ENCODE measurements at regions not wholly inside any gene's neighbourhood (a gene's known extent, or its start where the extent isn't known, plus 50 kb on each side); places are given as distances from the start of the nearest gene placed in this dataset.

- 82% methylated on average over 6 of the region's 6 CpGs for WGBS
- TF ChIP-seq HNF4G (IDR thresholded peaks at IDR 0.05) (no peak), RAD21 (IDR thresholded peaks at IDR 0.05) (no peak), YY1 (IDR thresholded peaks at IDR 0.05) (no peak), HNF4A (conservative IDR thresholded peaks at IDR 0.05) (no peak), EGR1 (IDR thresholded peaks at IDR 0.05; ENCODE audit: low read depth in 2 of 2) (no peak), ATF3 (IDR thresholded peaks at IDR 0.05) (no peak), RXRA (IDR thresholded peaks at IDR 0.05) (no peak), NR2F2 (IDR thresholded peaks at IDR 0.05) (no peak)
- Histone ChIP-seq H3K9me3 (ENCODE audit: control insufficient read depth in 4 of 4, low read length in 3 of 4) (no peaks in the 10 kb centered on the region), H3K27me3 (ENCODE audit: control insufficient read depth in 4 of 4, insufficient read depth in 4 of 4, low read length in 3 of 4) (peaks cover 0 to 3% (median 0%) of the 10 kb centered on the region in 4 donors), H3K9ac (ENCODE audit: low read depth in 1 of 2, low read length in 2 of 2) (no peak overlapping the region), H3K27ac (ENCODE audit: low read depth in 1 of 2, low read length in 2 of 2) (no peak overlapping the region), H3K36me3 (ENCODE audit: control insufficient read depth in 4 of 4, insufficient read depth in 3 of 4, low read depth in 1 of 4, low read length in 3 of 4) (no peaks in the 10 kb centered on the region), H3K4me1 (ENCODE audit: control insufficient read depth in 4 of 4, insufficient read depth in 4 of 4, low read length in 3 of 4) (no peaks in the 10 kb centered on the region), H3K4me3 (ENCODE audit: low read depth in 1 of 3, low read length in 3 of 3) (no peak overlapping the region)
- DNase-seq (ENCODE audit: low spot score) = no peak
Measured at GRCh38 chr7:68537051-68537773, 1061.1 kb upstream of the AUTS2 start.

GRCh38 chr7:68537774-68538071 lies 1060.6 kb upstream of the AUTS2 start:
- no peaks in the 10 kb centered on the region for H3K4me1 ChIP-seq (ENCODE audit: control insufficient read depth in 4 of 4, insufficient read depth in 4 of 4, low read length in 3 of 4)
- no peaks in the 10 kb centered on the region for H3K9me3 ChIP-seq (ENCODE audit: control insufficient read depth in 4 of 4, low read length in 3 of 4)
- peaks cover 0 to 6% (median 0%) of the 10 kb centered on the region in 4 donors for H3K27me3 ChIP-seq (ENCODE audit: control insufficient read depth in 4 of 4, insufficient read depth in 4 of 4, low read length in 3 of 4)
- TF ChIP-seq SP1 (IDR thresholded peaks at IDR 0.05) (no peak), ATF3 (IDR thresholded peaks at IDR 0.05) (no peak), YY1 (IDR thresholded peaks at IDR 0.05) (no peak), NR2F2 (IDR thresholded peaks at IDR 0.05) (no peak), ZBTB33 (IDR thresholded peaks at IDR 0.05) (no peak), CTCF (IDR thresholded peaks at IDR 0.05; ENCODE audit: low read depth, low read length, missing input control) (no peak), MAX (IDR thresholded peaks at IDR 0.05) (no peak), JUND (IDR thresholded peaks at IDR 0.05) (no peak), TAF1 (conservative IDR thresholded peaks at IDR 0.05) (no peak), REST (IDR thresholded peaks at IDR 0.05) (no peak), HNF4A (conservative IDR thresholded peaks at IDR 0.05) (no peak), RAD21 (IDR thresholded peaks at IDR 0.05) (no peak), FOXA1 (IDR thresholded peaks at IDR 0.05) (no peak), FOXA2 (IDR thresholded peaks at IDR 0.05) (no peak), GABPA (IDR thresholded peaks at IDR 0.05 in 1 of 2, conservative IDR thresholded peaks at IDR 0.05 in 1 of 2) (no peak), RXRA (IDR thresholded peaks at IDR 0.05) (no peak), HNF4G (IDR thresholded peaks at IDR 0.05) (no peak), EGR1 (IDR thresholded peaks at IDR 0.05; ENCODE audit: low read depth in 2 of 2) (no peak)
- no peak overlapping the region for H3K4me3 ChIP-seq (ENCODE audit: low read depth in 1 of 3, low read length in 3 of 3)
- H3K9ac ChIP-seq (ENCODE audit: low read depth in 1 of 2, low read length in 2 of 2) = no peak overlapping the region
- no peak overlapping the region for H3K27ac ChIP-seq (ENCODE audit: low read depth in 1 of 2, low read length in 2 of 2)
- no peak for DNase-seq (ENCODE audit: low spot score)
- WGBS = 69% methylated on average over 5 of the region's 5 CpGs
- no peaks in the 10 kb centered on the region for H3K36me3 ChIP-seq (ENCODE audit: control insufficient read depth in 4 of 4, insufficient read depth in 3 of 4, low read depth in 1 of 4, low read length in 3 of 4)
